HFF-Myc (cell line): ENCODE measurements at regions not wholly inside any gene's neighbourhood (a gene's known extent, or its start where the extent isn't known, plus 50 kb on each side); places are given as distances from the start of the nearest gene placed in this dataset.

Source experiments
- DNase-seq: peaks from one replicate; pipeline ENCODE4 v3.0.0-alpha.2; 2011; ENCODE audit warnings: low read depth; ENCODE audit errors: extremely low read depth
- H3K4me3 ChIP-seq: replicated peaks from 2 replicates; pipeline ENCODE4 v1.5.1; 2011; ENCODE audit warnings: low read depth, mild to moderate bottlenecking, control low read depth, low read length
- CTCF ChIP-seq: IDR thresholded peaks from 2 replicates; pipeline ENCODE4 v1.5.1; 2012; ENCODE audit warnings: mild to moderate bottlenecking, low read depth, low read length, control low read depth; ENCODE audit errors: missing control alignments

- no peak overlapping the region for H3K4me3 ChIP-seq
- no peak for DNase-seq
- no peak for TF ChIP-seq CTCF
Observed at GRCh38 chr2:71827973-71828372, 319.7 kb downstream of the CYP26B1 start.

- DNase-seq = no peak
- H3K4me3 ChIP-seq = no peak overlapping the region
- TF ChIP-seq CTCF = no peak
Observed at GRCh38 chr2:71827524-71827901, 320.1 kb downstream of the CYP26B1 start.

GRCh38 chr2:71826826-71827523 is 320.7 kb downstream of the CYP26B1 start:
- TF ChIP-seq CTCF = no peak
- H3K4me3 ChIP-seq = no peak overlapping the region
- no peak for DNase-seq

- DNase-seq = no peak
- no peak overlapping the region for H3K4me3 ChIP-seq
- no peak for TF ChIP-seq CTCF
Observed at GRCh38 chr2:71826299-71826698, 321.4 kb downstream of the CYP26B1 start.

- no peak for TF ChIP-seq CTCF
- H3K4me3 ChIP-seq = no peak overlapping the region
- DNase-seq = no peak
Observed at GRCh38 chr2:71824436-71824835, 323.2 kb downstream of the CYP26B1 start.

- no peak for DNase-seq
- TF ChIP-seq CTCF = no peak
- H3K4me3 ChIP-seq = no peak overlapping the region
Observed at GRCh38 chr2:71823526-71823925, 324.1 kb downstream of the CYP26B1 start.

- no peak for TF ChIP-seq CTCF
- H3K4me3 ChIP-seq = no peak overlapping the region
- DNase-seq = no peak
Observed at GRCh38 chr2:71822463-71822862, 325.2 kb downstream of the CYP26B1 start.
